22Rv1 (cell line): ENCODE measurements at regions not wholly inside any gene's neighbourhood (a gene's known extent, or its start where the extent isn't known, plus 50 kb on each side); places are given as distances from the start of the nearest gene placed in this dataset.

Source experiments
- H3K27ac ChIP-seq: fragments of 450-650 bp; 2 replicates; pipeline ENCODE4 v1.5.1; 2017
- ZFX ChIP-seq: fragments of 450-650 bp; IDR thresholded peaks from 2 replicates; pipeline ENCODE4 v1.6.1; 2017; ENCODE audit warnings: antibody characterized with exemption, borderline replicate concordance
- TF ChIP-seq, protein P1 (sequence below): fragments of 450-650 bp; IDR thresholded peaks from 2 replicates; pipeline ENCODE4 v1.5.1; 2017; ENCODE audit warnings: mild to moderate bottlenecking

DNA sequence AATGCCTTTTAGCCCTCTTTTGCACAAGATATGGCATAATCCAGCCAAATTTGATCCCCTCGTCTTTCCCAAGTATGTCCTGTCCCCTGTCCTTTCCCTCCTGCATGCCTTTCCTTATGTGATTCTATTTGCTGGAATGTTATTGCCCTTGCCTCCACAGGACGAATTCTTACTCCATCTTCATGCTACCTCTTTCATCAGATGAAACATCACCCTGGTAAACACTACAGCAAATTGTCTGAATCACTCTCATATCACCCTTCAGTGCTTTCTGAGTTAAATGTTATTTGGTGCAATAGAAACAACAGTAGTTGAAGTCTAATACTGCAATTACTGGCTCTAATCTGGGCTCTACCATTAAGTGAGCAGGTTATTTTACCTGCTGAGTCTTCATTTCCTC, 52.2 kb upstream of the FAT1 start:
- no peak for TF ChIP-seq ZFX
- TF ChIP-seq, protein P1, sequence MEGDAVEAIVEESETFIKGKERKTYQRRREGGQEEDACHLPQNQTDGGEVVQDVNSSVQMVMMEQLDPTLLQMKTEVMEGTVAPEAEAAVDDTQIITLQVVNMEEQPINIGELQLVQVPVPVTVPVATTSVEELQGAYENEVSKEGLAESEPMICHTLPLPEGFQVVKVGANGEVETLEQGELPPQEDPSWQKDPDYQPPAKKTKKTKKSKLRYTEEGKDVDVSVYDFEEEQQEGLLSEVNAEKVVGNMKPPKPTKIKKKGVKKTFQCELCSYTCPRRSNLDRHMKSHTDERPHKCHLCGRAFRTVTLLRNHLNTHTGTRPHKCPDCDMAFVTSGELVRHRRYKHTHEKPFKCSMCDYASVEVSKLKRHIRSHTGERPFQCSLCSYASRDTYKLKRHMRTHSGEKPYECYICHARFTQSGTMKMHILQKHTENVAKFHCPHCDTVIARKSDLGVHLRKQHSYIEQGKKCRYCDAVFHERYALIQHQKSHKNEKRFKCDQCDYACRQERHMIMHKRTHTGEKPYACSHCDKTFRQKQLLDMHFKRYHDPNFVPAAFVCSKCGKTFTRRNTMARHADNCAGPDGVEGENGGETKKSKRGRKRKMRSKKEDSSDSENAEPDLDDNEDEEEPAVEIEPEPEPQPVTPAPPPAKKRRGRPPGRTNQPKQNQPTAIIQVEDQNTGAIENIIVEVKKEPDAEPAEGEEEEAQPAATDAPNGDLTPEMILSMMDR: no peak
- H3K27ac ChIP-seq: no peak overlapping the region

DNA sequence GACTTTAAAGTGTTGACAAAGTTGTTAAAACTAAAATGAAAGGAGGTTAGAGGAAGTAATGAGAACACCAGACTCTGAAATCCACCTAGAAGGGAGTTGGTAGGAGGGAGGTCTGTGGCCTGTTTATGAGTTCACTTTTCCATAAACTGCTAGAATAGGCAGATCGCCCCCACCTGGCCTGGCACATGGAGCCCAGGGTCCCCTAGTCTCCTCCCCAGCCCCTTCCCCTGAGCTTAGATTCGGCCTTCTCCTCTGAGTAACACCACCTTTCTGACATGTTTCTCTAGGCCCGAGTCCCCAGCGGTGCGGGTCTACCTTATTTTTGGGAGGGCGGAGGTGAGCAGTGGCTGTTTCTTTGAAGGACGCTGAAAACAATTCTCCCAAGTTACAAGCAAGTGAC, 54.5 kb upstream of the FAT1 start:
- H3K27ac ChIP-seq: no peak overlapping the region
- no peak for TF ChIP-seq ZFX
- TF ChIP-seq, protein P1: no peak

DNA sequence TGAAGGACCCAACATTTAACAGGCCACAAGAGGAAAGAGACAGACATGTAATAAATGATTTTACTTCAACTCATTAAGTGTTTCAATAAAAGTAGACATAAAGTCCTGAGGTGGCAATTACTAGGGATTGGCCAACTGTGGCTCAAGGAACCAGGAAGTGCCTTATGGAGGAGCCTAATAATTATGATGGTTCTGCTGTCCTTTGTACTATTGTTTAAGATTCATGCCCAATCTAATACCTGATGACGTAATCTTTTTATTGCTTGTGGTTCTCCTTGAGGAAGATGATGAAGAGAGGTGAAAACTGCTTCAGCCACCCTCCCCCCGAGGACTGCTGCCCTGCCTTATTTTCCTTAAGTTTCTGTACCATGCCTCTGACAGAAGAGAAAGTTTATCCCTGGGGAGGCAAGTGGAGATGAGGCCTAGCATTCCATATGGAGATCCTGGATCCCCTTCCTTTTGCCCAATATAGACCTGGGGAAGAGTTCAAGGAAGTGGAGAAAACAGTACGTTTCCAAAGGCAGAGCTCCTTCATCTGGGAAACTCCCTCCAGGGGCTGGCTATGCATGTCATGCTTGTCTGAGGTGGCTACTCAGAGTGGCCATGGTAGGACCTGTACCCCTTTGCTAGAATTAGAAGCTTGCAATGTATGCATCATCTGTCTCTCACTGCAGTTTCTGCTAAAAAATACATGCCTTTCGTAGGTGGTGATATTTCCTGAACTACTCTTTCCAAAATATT, 56.8 kb upstream of the FAT1 start:
- H3K27ac ChIP-seq: no peak overlapping the region
- no peak for TF ChIP-seq ZFX
- TF ChIP-seq, protein P1: no peak

DNA sequence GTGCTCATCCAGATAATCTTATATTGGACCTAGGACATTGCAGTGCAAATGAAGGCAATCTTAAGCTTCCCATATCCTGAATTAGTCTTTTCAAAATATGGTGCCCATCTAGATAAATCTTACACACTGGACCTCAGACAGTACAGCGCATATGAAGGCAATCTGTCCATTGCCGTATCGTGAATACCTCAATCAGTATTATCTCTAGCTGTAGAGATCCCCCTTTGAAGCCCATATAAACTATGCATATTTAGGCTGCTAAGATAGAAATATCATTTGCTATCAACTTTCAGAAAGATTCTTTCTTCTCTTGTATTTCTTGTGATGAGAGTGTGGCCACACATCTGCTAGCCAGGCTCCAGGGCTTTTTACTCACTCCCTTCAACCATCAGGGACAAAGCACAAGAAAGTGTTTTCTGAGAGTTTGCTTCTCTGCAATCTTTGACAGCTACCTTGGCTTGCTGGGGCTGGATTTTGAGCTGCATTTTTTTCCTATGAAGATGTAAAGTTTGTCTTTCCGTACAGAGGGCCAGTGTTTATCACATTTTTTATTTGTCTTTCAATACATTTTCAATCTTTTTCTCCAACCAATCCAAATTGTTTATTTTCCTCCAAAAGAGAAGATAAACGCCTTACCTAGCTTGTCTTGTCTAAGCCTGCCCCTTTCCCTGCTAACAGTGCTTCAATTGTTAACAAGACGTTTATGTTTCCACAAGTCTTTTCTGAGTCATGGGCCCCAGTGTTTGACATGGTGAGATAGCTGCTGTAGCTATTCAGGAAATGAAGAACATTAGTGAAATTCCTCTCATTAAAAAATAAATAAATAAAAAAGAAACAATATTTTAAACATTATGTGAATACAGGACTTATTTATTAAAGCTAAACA, 57.6 kb upstream of the FAT1 start:
- H3K27ac ChIP-seq: no peak overlapping the region
- TF ChIP-seq, protein P1: no peak
- no peak for TF ChIP-seq ZFX

- no peak overlapping the region for H3K27ac ChIP-seq
- TF ChIP-seq, protein P1: no peak
- no peak for TF ChIP-seq ZFX
These were observed 58.6 kb upstream of the FAT1 start for GRCh38 chr4:186782302-186782701.

- TF ChIP-seq ZFX: no peak
- TF ChIP-seq, protein P1: no peak
- H3K27ac ChIP-seq: no peak overlapping the region
These were observed 63.9 kb upstream of the FAT1 start for GRCh38 chr4:186787536-186787935.

- no peak for TF ChIP-seq ZFX
- TF ChIP-seq, protein P1: no peak
These were observed 66.0 kb upstream of the FAT1 start for GRCh38 chr4:186789651-186790050.

More at GRCh38 chr4:186789651-186790050, 66.0 kb upstream of the FAT1 start:
- H3K27ac ChIP-seq: no peak overlapping the region
